ENCODE measurements at regions not wholly inside any gene's neighbourhood (a gene's known extent, or its start where the extent isn't known, plus 50 kb on each side); places are given as distances from the start of the nearest gene placed in this dataset.
A peak's percentile ranks its signal among the peaks of the same experiment; 100 is the strongest.
"Not testable (repeated sequence)": the region's sequence is repeated elsewhere in the genome, so short reads cannot be mapped to it uniquely, and the experiment has no call there.

- DNase-seq, result no peak
These were observed 58.0 kb upstream of the AHI1 start for GRCh38 chr6:135555550-135555949.

- no peak for DNase-seq
These were observed 60.0 kb upstream of the AHI1 start for GRCh38 chr6:135557582-135557981.

- DNase-seq, result not testable (repeated sequence)
These were observed 68.1 kb upstream of the AHI1 start for GRCh38 chr6:135565605-135566004.

GRCh38 chr6:135566311-135567068 is 69.0 kb upstream of the AHI1 start:
- no peak for DNase-seq

- DNase-seq, result no peak
These were observed 70.0 kb upstream of the AHI1 start for GRCh38 chr6:135567375-135568083.

- no peak for DNase-seq
These were observed 70.8 kb upstream of the AHI1 start for GRCh38 chr6:135568379-135568778.

GRCh38 chr6:135572051-135572450 is 74.5 kb upstream of the AHI1 start:
- DNase-seq, result no peak

GRCh38 chr6:135575629-135576028 is 78.1 kb upstream of the AHI1 start:
- no peak for DNase-seq

GRCh38 chr6:135576055-135576454 is 78.5 kb upstream of the AHI1 start:
- DNase-seq, result peak; percentile 8

- no peak for DNase-seq
These were observed 79.6 kb upstream of the AHI1 start for GRCh38 chr6:135577059-135577538.

GRCh38 chr6:135578976-135579375 is 81.4 kb upstream of the AHI1 start:
- no peak for DNase-seq

GRCh38 chr6:135581211-135581610 is 83.7 kb upstream of the AHI1 start:
- no peak for DNase-seq

- no peak for DNase-seq
These were observed 85.8 kb upstream of the AHI1 start for GRCh38 chr6:135583256-135583761.

GRCh38 chr6:135586388-135586787 is 88.8 kb upstream of the AHI1 start:
- no peak for DNase-seq

- no peak for DNase-seq
These were observed 89.3 kb upstream of the AHI1 start for GRCh38 chr6:135586844-135587243.

GRCh38 chr6:135592276-135592675 is 94.7 kb upstream of the AHI1 start:
- no peak for DNase-seq

- DNase-seq, result no peak
These were observed 96.5 kb upstream of the AHI1 start for GRCh38 chr6:135594000-135594399.

GRCh38 chr6:135600086-135600702 is 102.7 kb upstream of the AHI1 start:
- peak; percentile 95 for DNase-seq

- DNase-seq, result no peak
These were observed 103.4 kb upstream of the AHI1 start for GRCh38 chr6:135600931-135601330.

- no peak for DNase-seq
These were observed 104.3 kb upstream of the AHI1 start for GRCh38 chr6:135601857-135602256.

- DNase-seq, result no peak
These were observed 105.7 kb upstream of the AHI1 start for GRCh38 chr6:135603249-135603648.

- DNase-seq, result peak; percentile 60
These were observed 106.7 kb upstream of the AHI1 start for GRCh38 chr6:135604035-135604860.

GRCh38 chr6:135605278-135605790 is 107.8 kb upstream of the AHI1 start:
- no peak for DNase-seq

All from DMS153 (cell line).